Vagina (tissue), 2 donors: ENCODE measurements at regions not wholly inside any gene's neighbourhood (a gene's known extent, or its start where the extent isn't known, plus 50 kb on each side); places are given as distances from the start of the nearest gene placed in this dataset.
"Not testable (repeated sequence)": the region's sequence is repeated elsewhere in the genome, so short reads cannot be mapped to it uniquely, and the experiment has no call there.

Source experiments
- DNase-seq, 2 donors: peaks; one replicate each; pipeline ENCODE4 v3.0.0-alpha.2; 2017; ENCODE audit errors: extremely low spot score in 2 of 2
- H3K27ac ChIP-seq: fragments of 200-600 bp; sonication (generic); one replicate; pipeline ENCODE4 v1.5.1; 2019
- H3K27me3 ChIP-seq: fragments of 200-600 bp; sonication (generic); one replicate; pipeline ENCODE4 v1.5.1; 2019
- H3K36me3 ChIP-seq, 2 donors: fragments of 200-600 bp; sonication (generic); one replicate each; pipeline ENCODE4 v1.5.1; 2017 to 2019
- H3K4me1 ChIP-seq: fragments of 200-600 bp; sonication (generic); one replicate; pipeline ENCODE4 v1.5.1; 2019
- H3K4me3 ChIP-seq, 2 donors: fragments of 200-600 bp; sonication (generic); 1 replicate in 1 of 2; 2 replicates in 1 of 2; pipeline ENCODE4 v1.5.1; 2016 to 2019
- H3K9me3 ChIP-seq: fragments of 200-600 bp; sonication (generic); one replicate; pipeline ENCODE4 v1.5.1; 2019
- intact Hi-C: fragments of 100-400 bp; cut with DNase I; formaldehyde crosslinking; loops from one replicate; pipeline ENCODE4 v1.15.1; 2023

GRCh38 chr16:18263046-18263445 lies 73.5 kb downstream of the NPIPA8 start:
- H3K9me3 ChIP-seq, H3K36me3 ChIP-seq, H3K4me1 ChIP-seq, H3K4me3 ChIP-seq, intact Hi-C loops, H3K27ac ChIP-seq, H3K27me3 ChIP-seq, DNase-seq: not testable (repeated sequence)

DNA sequence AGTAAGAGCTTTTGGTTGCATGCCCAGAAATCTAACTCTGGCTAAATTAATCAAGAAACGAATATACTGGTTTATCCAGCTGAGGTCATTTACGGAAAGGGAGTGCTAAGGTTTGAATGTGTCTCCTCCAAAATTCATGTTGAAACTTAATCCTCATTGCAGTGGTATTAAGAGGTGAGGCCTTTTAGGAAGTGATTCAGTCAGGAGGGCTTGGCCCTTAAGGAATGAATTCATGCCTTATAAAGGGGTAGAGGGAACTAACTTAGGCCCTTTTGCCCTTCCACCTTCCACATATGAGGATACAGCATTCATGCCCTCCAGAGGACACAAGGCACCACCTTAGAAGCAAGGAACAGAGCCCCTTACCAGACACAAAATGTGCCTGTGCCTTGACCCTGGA lies 74.7 kb downstream of the NPIPA8 start:
- intact Hi-C loops, H3K36me3 ChIP-seq, H3K9me3 ChIP-seq, H3K4me3 ChIP-seq, H3K27ac ChIP-seq, H3K4me1 ChIP-seq, H3K27me3 ChIP-seq, DNase-seq: not testable (repeated sequence)

GRCh38 chr16:18259496-18260176 lies 76.9 kb downstream of the NPIPA8 start:
- H3K36me3 ChIP-seq, H3K27ac ChIP-seq, H3K27me3 ChIP-seq, H3K4me3 ChIP-seq, H3K4me1 ChIP-seq, DNase-seq, intact Hi-C loops, H3K9me3 ChIP-seq: not testable (repeated sequence)

DNA sequence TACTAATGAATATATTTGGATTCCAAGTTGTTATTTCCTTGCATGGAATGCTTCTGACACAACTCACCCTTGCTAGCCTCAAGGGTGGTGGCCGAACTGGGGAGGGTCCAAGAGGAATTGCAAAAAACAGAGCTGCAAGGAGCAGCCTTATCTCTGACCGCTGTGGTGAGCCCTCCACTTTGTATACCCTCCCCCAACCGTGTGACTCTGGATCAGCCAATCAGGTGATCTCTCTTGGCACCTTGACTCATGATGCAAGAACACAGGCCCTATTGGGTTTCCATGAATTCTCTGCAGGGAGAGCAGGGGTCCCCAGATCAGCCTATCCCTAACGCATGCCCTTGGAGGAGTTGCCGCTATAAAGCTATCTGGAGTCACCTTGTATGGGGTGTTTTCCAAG lies 83.6 kb downstream of the NPIPA8 start:
- H3K4me1 ChIP-seq, H3K27ac ChIP-seq, H3K27me3 ChIP-seq, intact Hi-C loops, H3K36me3 ChIP-seq, H3K9me3 ChIP-seq, H3K4me3 ChIP-seq, DNase-seq: not testable (repeated sequence)

DNA sequence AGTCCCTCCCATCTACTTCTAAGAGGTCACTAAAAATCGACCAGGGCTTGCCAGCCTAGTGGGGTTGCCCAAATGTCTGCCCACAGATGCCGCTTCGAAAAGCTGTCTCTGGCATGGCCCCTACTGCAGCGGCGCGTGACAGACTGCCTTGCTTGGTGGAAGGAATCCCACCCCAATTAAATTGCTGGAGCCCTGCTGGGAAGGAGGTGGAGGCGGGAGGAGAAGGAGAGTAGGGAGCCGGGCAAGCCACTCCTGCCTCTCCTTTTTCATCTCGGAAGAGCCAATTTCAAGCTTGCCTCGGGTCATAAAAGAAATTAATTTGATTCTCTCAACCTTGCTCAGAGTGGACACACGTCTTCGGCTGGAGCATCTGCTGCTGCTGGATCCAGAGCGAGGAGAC lies 106.0 kb downstream of the NPIPA8 start:
- intact Hi-C loops, DNase-seq, H3K36me3 ChIP-seq, H3K4me1 ChIP-seq, H3K9me3 ChIP-seq, H3K4me3 ChIP-seq, H3K27me3 ChIP-seq, H3K27ac ChIP-seq: not testable (repeated sequence)

DNA sequence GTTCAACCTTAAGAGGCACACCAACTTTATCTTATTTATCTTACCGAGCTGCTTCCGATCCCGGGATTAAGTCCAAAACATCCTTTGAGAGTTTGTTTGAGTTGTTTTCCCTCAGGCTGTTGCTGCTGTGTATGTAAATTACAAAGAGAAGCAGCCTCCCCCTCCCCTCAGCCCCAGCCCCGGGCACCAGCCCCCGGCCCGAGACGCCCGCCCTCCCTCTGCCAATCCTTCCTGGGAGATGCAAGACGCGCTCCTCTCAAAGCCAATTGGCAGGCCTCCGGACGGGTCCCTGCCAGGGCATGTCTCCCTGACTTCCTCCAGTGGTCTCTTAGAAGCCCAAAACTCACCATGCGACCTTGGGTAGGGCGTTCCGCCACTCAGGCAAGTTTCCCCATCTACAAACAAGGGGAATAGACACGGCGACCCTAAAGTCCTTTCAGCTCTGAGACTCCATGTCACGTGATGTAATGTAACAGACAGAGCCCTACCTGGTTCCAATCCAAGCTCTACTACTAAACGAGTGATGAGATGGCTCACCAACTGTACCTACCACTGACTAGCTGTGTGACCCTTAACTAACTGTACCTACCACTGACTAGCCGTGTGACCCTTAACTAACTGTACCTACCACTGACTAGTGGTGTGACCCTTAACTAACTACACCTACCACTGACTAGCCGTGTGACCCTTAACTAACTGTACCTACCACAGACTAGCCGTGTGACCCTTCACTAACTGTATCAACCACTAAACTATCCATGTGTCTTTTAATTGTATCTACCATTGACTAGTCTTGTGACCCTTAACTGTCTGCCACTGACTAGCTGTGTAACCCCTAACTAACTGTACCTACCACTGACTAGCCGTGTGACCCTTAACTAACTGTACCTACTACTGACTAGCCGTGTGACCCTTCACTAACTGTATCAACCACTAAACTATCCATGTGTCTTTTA lies 114.2 kb downstream of the NPIPA8 start:
- H3K9me3 ChIP-seq, H3K4me1 ChIP-seq, H3K4me3 ChIP-seq, H3K27me3 ChIP-seq, H3K27ac ChIP-seq, DNase-seq, intact Hi-C loops, H3K36me3 ChIP-seq: not testable (repeated sequence)

DNA sequence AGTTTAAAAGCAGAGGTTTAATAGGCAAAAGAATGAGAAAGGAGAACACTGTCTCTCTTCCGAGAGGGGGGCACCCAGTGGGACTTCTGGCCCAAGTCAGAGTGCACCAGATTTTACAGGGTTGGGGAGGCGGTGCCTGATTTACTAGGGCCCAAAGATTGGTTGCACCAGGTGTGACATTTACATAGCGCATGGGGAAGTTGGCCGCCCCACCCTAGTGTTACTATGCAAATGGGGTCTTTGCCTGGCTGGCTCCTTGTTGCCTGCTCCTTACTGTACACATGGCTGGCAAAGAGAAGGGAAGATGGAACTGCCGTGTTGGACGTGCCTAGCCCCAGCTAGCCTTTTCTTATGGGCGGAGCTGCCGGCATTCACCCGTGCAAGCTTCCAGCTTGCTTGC lies 118.8 kb downstream of the NPIPA8 start:
- H3K27ac ChIP-seq, H3K4me3 ChIP-seq, DNase-seq, H3K36me3 ChIP-seq, intact Hi-C loops, H3K4me1 ChIP-seq, H3K9me3 ChIP-seq, H3K27me3 ChIP-seq: not testable (repeated sequence)

- H3K9me3 ChIP-seq, H3K27ac ChIP-seq, H3K27me3 ChIP-seq, H3K36me3 ChIP-seq, intact Hi-C loops, H3K4me3 ChIP-seq, DNase-seq, H3K4me1 ChIP-seq: not testable (repeated sequence)
Observed at GRCh38 chr16:18216814-18217213, 119.7 kb downstream of the NPIPA8 start.

- intact Hi-C loops, H3K27me3 ChIP-seq, H3K4me1 ChIP-seq, DNase-seq, H3K36me3 ChIP-seq, H3K4me3 ChIP-seq, H3K27ac ChIP-seq, H3K9me3 ChIP-seq: not testable (repeated sequence)
Observed at GRCh38 chr16:18213810-18214209, 122.7 kb downstream of the NPIPA8 start.

GRCh38 chr16:18211505-18211904 lies 125.0 kb downstream of the NPIPA8 start:
- H3K9me3 ChIP-seq, H3K27me3 ChIP-seq, H3K4me3 ChIP-seq, H3K4me1 ChIP-seq, H3K27ac ChIP-seq, DNase-seq, H3K36me3 ChIP-seq, intact Hi-C loops: not testable (repeated sequence)

DNA sequence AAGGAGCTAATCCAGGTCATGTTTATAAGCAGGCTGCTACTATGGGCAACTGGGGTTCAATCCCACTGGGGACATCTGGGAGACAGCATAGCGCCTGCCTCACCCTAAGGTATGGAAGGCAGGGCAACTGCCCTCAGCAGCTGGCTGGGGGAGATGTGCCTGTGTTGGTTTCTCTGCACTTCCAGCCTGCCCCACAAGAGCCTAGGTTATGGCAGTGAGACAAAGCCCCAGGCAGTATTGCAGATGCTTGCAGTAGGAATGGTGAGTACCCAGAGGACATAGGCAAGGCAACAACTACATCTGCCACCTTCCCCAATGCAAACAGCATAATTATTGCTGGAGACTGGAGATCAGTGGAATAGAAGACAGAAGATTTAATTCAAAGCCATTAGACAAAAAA lies 131.8 kb downstream of the NPIPA8 start:
- intact Hi-C loops, H3K36me3 ChIP-seq, H3K27me3 ChIP-seq, DNase-seq, H3K4me3 ChIP-seq, H3K4me1 ChIP-seq, H3K27ac ChIP-seq, H3K9me3 ChIP-seq: not testable (repeated sequence)

GRCh38 chr16:18204309-18204708 lies 132.2 kb downstream of the NPIPA8 start:
- H3K27ac ChIP-seq, H3K4me1 ChIP-seq, intact Hi-C loops, H3K36me3 ChIP-seq, DNase-seq, H3K27me3 ChIP-seq, H3K4me3 ChIP-seq, H3K9me3 ChIP-seq: not testable (repeated sequence)

DNA sequence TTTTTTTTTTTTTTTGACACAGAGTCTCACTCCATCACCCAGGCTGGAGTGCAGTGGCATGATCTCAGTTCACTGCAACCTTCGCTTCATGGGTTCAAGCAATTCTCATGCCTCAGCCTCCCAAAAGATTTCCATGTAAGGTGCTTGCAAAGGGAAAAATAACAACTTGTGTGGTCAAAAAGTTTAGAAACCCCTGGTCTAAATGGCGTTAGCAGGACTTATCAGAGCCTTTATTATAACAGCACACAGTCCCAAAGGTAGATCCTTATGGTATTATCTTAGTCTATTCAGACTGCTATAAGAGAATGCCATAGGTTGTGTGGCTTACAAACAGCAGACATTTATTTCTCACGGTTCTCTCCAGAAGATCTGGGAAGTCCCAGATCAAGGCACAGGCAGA lies 135.0 kb downstream of the NPIPA8 start:
- H3K27ac ChIP-seq, DNase-seq, intact Hi-C loops, H3K4me1 ChIP-seq, H3K27me3 ChIP-seq, H3K36me3 ChIP-seq, H3K9me3 ChIP-seq, H3K4me3 ChIP-seq: not testable (repeated sequence)

GRCh38 chr16:18192389-18192788 lies 144.1 kb downstream of the NPIPA8 start:
- H3K4me1 ChIP-seq, H3K27me3 ChIP-seq, H3K9me3 ChIP-seq, H3K4me3 ChIP-seq, DNase-seq, intact Hi-C loops, H3K27ac ChIP-seq, H3K36me3 ChIP-seq: not testable (repeated sequence)
